GM10266 (cell line): ENCODE measurements at regions not wholly inside any gene's neighbourhood (a gene's known extent, or its start where the extent isn't known, plus 50 kb on each side); places are given as distances from the start of the nearest gene placed in this dataset.

Source experiments
- DNase-seq: peaks from one replicate; pipeline ENCODE4 v3.0.0; 2012; ENCODE audit errors: extremely low spot score
- TF ChIP-seq, protein P1 (sequence below): IDR thresholded peaks from 2 replicates; pipeline ENCODE4 v1.5.1; 2012; ENCODE audit warnings: mild to moderate bottlenecking, low read depth; ENCODE audit not compliant: control insufficient read depth, insufficient read depth; ENCODE audit errors: missing control alignments

DNA sequence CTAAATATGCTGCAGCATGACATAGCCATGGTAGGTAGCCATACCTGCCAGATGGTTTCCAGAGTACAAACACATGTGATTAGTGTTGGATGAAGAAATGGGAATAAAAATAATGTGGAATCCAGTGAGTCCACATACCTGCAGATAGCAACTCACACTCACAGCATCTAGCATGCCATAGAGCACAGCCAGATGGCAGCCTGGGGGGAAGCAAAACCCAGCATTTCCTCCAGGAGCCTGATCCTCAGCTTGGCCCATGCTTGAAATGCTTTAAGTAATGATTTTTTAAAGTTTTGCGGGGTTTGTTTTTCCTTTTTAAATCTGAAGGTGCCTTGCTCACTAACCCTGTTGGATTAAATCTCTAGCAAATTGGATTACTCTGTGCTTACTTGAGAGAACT lies 535.1 kb downstream of the STK39 start:
- DNase-seq = no peak
- TF ChIP-seq, protein P1, sequence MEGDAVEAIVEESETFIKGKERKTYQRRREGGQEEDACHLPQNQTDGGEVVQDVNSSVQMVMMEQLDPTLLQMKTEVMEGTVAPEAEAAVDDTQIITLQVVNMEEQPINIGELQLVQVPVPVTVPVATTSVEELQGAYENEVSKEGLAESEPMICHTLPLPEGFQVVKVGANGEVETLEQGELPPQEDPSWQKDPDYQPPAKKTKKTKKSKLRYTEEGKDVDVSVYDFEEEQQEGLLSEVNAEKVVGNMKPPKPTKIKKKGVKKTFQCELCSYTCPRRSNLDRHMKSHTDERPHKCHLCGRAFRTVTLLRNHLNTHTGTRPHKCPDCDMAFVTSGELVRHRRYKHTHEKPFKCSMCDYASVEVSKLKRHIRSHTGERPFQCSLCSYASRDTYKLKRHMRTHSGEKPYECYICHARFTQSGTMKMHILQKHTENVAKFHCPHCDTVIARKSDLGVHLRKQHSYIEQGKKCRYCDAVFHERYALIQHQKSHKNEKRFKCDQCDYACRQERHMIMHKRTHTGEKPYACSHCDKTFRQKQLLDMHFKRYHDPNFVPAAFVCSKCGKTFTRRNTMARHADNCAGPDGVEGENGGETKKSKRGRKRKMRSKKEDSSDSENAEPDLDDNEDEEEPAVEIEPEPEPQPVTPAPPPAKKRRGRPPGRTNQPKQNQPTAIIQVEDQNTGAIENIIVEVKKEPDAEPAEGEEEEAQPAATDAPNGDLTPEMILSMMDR = no peak

DNA sequence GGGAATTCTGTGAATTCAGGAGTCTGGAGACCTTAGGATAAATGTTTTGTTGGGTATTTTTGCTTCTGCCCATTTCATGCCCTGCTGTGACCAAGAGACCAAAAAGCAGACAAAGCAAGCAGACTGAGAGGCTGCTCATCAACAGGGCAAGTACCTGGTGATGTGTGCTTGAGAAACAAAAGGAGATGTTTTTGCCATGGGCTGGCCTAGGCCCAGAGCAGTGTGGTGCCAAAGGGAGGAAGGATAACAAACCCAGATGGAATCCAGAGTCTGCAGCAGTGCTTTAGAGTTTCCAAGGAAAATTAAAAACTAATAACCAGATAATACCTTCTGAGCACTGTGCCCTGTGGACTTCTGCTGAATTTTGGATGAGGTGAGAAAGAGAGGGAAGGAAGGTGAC lies 538.4 kb downstream of the STK39 start:
- no peak for DNase-seq
- TF ChIP-seq, protein P1 = no peak

DNA sequence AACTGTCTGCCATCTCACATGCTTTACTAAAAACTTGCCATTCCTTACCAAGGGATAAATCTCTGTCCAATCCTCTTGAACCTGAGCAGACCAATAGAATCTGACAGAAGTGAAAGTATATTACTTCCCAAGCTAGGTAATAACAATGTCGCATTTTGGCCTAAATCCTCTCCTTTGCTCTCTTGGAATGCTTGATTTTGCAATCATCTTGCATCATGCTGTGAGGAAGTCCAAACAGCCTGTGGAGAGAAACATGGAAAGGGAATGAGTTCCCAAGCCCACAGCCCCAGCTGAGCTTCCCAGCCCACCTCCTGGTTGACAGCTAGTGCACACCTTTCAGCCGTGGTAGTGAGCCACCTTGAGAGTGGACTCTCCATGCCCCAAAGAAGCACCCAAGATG lies 540.6 kb downstream of the STK39 start:
- TF ChIP-seq, protein P1 = no peak
- no peak for DNase-seq

DNA sequence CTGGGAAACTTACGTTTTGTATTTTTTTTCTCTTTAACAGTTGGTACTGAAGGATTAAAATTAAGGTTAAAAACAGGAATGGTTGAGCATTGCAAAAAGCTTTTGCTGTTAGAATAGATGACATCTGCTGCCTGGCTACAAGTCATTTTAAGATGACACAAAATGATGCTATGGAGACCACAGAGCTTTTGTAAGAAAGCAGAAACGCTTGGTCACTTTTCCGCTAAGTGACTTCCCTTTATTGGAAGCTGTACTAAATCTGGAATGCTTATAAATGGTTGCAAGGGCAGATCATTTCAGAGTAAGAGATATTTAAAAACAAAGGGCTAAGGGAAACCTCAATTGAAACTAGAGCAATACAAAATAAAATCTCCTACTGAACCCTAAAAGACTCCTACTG lies 544.0 kb downstream of the STK39 start:
- TF ChIP-seq, protein P1 = no peak
- no peak for DNase-seq

DNA sequence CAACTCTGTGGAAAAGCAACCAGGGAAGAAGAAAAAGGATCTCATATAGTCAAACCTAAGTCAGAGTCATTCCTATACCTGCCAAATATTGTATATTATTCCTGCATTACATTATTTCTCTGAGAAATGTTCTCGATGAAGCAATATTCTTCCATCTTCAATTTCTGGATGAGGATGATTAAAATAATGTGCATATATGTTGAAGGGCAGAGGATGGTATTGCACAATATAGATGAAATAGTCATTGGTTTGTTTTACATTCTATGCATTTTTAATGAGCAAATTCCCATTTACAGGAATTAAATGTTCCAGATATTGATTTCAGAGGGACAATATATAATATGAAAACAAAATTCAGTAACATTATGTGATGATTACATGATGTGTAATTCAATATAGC lies 545.2 kb downstream of the STK39 start:
- TF ChIP-seq, protein P1 = no peak
- DNase-seq = no peak

DNA sequence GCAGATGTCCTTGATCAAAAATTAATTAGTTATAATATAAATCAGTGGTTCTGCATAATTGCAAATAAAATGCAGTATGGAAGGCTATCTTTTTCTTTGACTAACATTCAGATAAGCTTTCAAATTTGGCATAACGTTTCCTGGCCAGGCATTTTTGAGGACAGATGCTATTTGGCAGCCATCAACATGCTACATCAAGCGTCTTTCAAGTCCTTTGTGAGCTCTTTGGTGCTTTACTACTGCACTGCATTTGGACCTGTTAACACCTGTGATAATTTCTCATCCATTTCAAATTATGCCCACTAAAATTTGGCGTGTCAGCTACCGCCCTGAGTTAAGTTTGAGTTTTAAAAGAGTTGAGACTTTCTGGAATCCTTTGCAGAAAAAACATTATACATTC lies 545.7 kb downstream of the STK39 start:
- DNase-seq = no peak
- TF ChIP-seq, protein P1 = no peak

DNA sequence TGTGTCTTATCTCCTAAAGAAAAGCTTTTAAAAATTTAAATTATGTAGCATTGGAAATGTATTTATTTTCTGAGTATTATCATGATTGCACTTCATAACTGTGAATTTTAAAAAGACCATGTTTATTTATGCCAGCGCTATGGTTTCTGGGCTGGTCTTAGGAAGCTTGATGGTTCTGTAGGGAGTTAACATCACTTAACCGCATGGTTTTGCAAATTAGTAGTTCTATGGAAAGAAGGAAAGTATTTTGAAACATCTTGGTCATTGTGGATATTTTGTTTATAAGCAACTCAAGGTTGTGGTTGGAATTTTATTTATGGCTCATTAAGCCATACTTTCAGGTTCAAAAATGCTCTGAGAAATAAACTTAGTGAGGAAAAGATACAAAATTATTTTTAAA lies 549.4 kb downstream of the STK39 start:
- TF ChIP-seq, protein P1 = no peak
- DNase-seq = no peak
